Smooth muscle cell (in vitro differentiated cells): ENCODE measurements at regions not wholly inside any gene's neighbourhood (a gene's known extent, or its start where the extent isn't known, plus 50 kb on each side); places are given as distances from the start of the nearest gene placed in this dataset.
A peak's percentile ranks its signal among the peaks of the same experiment; 100 is the strongest.

Experiments used
- DNase-seq: peaks from one replicate; lab custom pipeline; 2025; ENCODE audit not compliant: unreplicated experiment; lab: John Stamatoyannopoulos, UW
- H2AFZ ChIP-seq: fragments of 200-600 bp; sonication (generic); 2 replicates; pipeline ENCODE4 v1.6.0; 2016; ENCODE audit warnings: antibody characterized with exemption, low read depth, mild to moderate bottlenecking
- H3F3A ChIP-seq: fragments of 200-600 bp; sonication (generic); 2 replicates; pipeline ENCODE4 v1.6.0; 2017; ENCODE audit warnings: antibody characterized with exemption, low read depth
- H3K27ac ChIP-seq: fragments of 200-600 bp; sonication (generic); 2 replicates; pipeline ENCODE4 v1.5.1; 2016; ENCODE audit warnings: low read depth, mild to moderate bottlenecking
- H3K27me3 ChIP-seq: fragments of 200-600 bp; sonication (generic); 2 replicates; pipeline ENCODE4 v1.6.1; 2016; ENCODE audit warnings: low read depth, mild to moderate bottlenecking
- H3K36me3 ChIP-seq: fragments of 200-600 bp; sonication (generic); 2 replicates; pipeline ENCODE4 v1.5.1; 2016; ENCODE audit warnings: low read depth
- H3K4me1 ChIP-seq: fragments of 200-600 bp; sonication (generic); 2 replicates; pipeline ENCODE4 v1.5.1; 2016; ENCODE audit warnings: low read depth
- H3K4me2 ChIP-seq: fragments of 200-600 bp; sonication (generic); 2 replicates; pipeline ENCODE4 v1.6.0; 2016; ENCODE audit warnings: mild to moderate bottlenecking
- H3K4me3 ChIP-seq: fragments of 200-600 bp; sonication (generic); 2 replicates; pipeline ENCODE4 v1.5.1; 2016; ENCODE audit warnings: mild to moderate bottlenecking
- H3K79me2 ChIP-seq: fragments of 200-600 bp; sonication (generic); 2 replicates; pipeline ENCODE4 v1.6.0; 2016; ENCODE audit warnings: low read depth, mild to moderate bottlenecking
- H3K9ac ChIP-seq: fragments of 200-600 bp; sonication (generic); 2 replicates; pipeline ENCODE4 v1.6.0; 2016; ENCODE audit warnings: low read depth
- H3K9me3 ChIP-seq: fragments of 200-600 bp; sonication (generic); replicated peaks from 2 replicates; pipeline ENCODE4 v1.5.1; 2016; ENCODE audit warnings: low read depth
- H4K20me1 ChIP-seq: fragments of 200-600 bp; sonication (generic); 2 replicates; pipeline ENCODE4 v1.6.0; 2016; ENCODE audit warnings: low read depth
- WGBS: methylation state at CpG from one replicate; pipeline ENCODE4 v1.1.7; 2016; ENCODE audit warnings: low lambda C conversion rate; 5-methylcytosine and 5-hydroxymethylcytosine counted together
- TF ChIP-seq, protein P1 (sequence below): fragments of 200-600 bp; sonication (generic); IDR thresholded peaks from 2 replicates; pipeline ENCODE4 v1.5.1; 2017; ENCODE audit warnings: borderline replicate concordance, mild to moderate bottlenecking, antibody characterized with exemption; ENCODE audit not compliant: insufficient read depth, poor library complexity, severe bottlenecking

DNA sequence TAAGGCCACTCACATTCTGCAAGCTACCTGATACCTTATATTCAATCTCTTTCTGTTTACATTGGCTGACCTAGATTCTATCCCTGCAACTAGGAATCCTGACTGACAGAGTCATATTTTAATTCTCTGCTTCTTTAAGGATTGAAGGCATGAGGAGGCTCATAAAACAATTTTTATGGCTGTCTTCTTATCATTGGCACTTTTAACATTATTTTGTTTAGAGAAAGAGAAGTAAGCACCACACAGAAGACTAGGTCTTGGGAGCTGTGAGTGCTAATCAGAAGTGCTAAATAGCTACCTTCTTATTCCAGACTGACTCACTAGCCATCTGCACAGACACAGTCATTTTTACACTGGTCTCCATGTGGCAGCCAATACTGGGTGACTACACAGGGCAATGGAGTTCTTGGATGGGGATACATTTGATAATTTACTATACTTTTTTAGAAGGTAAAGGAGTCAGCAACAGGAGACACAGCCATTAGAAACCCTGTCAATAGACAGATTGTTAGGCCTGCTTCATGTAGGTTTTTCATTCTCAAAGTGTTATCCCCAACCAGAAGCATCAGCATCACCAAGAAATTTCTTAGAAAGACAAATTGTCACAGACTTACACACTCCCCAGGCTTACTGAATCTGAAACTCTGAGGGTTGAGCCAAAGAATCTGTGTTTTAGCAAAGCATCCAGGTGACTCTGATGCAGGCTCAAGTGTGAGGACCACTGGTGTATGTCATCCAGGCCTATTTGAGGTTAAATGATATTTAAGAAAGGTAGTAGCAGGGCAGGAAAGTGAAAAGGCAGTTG is 214.1 kb downstream of the DUSP6 start:
- peak overlapping the region; percentile 15 for H3K27ac ChIP-seq
- H3K4me1 ChIP-seq: no peaks in the 10 kb centered on the region
- no peaks in the 10 kb centered on the region for H3K9me3 ChIP-seq
- H3K9ac ChIP-seq: no peak overlapping the region
- no peaks in the 10 kb centered on the region for H3K79me2 ChIP-seq
- H3K4me3 ChIP-seq: no peak overlapping the region
- no peak overlapping the region for H2AFZ ChIP-seq
- H3F3A ChIP-seq: no peaks in the 10 kb centered on the region
- no peak overlapping the region for H3K4me2 ChIP-seq
- TF ChIP-seq, protein P1, sequence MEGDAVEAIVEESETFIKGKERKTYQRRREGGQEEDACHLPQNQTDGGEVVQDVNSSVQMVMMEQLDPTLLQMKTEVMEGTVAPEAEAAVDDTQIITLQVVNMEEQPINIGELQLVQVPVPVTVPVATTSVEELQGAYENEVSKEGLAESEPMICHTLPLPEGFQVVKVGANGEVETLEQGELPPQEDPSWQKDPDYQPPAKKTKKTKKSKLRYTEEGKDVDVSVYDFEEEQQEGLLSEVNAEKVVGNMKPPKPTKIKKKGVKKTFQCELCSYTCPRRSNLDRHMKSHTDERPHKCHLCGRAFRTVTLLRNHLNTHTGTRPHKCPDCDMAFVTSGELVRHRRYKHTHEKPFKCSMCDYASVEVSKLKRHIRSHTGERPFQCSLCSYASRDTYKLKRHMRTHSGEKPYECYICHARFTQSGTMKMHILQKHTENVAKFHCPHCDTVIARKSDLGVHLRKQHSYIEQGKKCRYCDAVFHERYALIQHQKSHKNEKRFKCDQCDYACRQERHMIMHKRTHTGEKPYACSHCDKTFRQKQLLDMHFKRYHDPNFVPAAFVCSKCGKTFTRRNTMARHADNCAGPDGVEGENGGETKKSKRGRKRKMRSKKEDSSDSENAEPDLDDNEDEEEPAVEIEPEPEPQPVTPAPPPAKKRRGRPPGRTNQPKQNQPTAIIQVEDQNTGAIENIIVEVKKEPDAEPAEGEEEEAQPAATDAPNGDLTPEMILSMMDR: no peak
- DNase-seq: no peak
- H3K27me3 ChIP-seq: no peaks in the 10 kb centered on the region
- no peaks in the 10 kb centered on the region for H4K20me1 ChIP-seq
- H3K36me3 ChIP-seq: no peaks in the 10 kb centered on the region

DNA sequence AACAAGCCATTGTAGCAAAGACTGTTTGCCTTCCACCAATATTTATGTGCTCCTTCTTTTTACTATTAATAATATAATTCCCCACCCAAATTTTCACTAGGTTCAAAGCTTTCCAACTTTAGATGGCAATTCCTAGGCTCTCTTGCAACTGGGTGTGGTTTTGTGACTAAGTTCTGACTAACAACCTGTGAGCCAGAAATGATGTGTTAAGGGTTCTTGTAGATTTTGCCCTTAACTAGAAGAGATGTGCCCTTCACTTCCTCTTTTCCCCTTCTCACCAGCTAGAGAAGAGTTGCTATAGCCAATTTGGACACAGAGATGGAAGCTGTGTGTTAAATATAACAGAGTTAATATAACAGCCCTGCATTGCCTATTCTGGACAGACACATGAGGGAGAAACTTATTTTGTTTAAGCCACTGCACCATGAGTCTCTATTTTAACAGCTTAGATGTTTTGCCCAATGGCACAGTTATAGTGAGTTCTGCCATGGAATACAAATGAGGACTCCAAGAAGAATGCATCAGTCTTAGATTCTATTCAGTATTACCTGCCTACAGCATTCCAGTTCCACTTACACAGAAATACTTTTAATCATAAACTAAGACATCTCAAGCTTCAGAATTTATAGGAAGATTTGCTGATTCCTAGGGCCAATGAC is 216.2 kb downstream of the DUSP6 start:
- no peak for DNase-seq
- Histone ChIP-seq H3K27me3 (no peaks in the 10 kb centered on the region), H3K27ac (no peak overlapping the region)

DNA sequence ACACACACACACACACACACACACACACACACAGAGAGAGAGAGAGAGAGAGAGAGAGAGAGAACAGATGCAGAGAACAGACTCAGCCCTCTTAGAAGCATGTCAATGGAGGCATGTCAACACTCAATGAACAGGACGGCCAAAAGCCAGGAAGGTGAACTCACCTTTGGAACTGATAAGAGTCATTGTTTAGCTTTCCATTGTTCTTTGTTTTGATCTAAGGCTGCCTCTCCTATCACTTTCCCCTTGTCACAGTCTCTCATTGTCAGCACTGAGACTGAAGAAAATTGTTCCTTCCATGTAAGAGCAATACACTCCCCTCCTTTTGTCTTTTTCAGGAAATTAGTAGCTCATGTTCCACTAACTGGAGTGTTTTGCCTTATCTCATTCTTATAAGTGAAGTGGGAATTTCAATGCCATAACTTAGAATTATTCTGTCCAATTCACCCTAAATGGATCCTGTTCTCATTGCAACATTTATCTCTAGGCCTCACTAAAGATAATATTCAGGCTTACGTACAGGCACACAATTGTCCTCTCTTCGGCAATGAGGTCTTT is 218.0 kb downstream of the DUSP6 start:
- no peaks in the 10 kb centered on the region for H3K79me2 ChIP-seq
- DNase-seq: no peak
- no peak overlapping the region for H3K4me2 ChIP-seq
- WGBS: 83% methylated on average over 3 of the region's 3 CpGs
- no peak overlapping the region for H3K4me3 ChIP-seq
- no peaks in the 10 kb centered on the region for H3K27me3 ChIP-seq
- no peaks in the 10 kb centered on the region for H3F3A ChIP-seq
- no peaks in the 10 kb centered on the region for H4K20me1 ChIP-seq
- H3K36me3 ChIP-seq: no peaks in the 10 kb centered on the region
- TF ChIP-seq, protein P1: no peak
- no peak overlapping the region for H2AFZ ChIP-seq
- H3K9ac ChIP-seq: no peak overlapping the region
- H3K9me3 ChIP-seq: no peaks in the 10 kb centered on the region
- H3K4me1 ChIP-seq: no peaks in the 10 kb centered on the region
- H3K27ac ChIP-seq: no peak overlapping the region

More for the DNA sequence above, 216.2 kb downstream of the DUSP6 start:
- H3F3A ChIP-seq: no peaks in the 10 kb centered on the region
- no peak overlapping the region for H2AFZ ChIP-seq
- no peak overlapping the region for H3K9ac ChIP-seq
- H3K36me3 ChIP-seq: no peaks in the 10 kb centered on the region
- no peak overlapping the region for H3K4me2 ChIP-seq
- no peaks in the 10 kb centered on the region for H3K9me3 ChIP-seq
- H3K4me3 ChIP-seq: no peak overlapping the region
- TF ChIP-seq, protein P1: no peak
- no peaks in the 10 kb centered on the region for H4K20me1 ChIP-seq
- H3K79me2 ChIP-seq: no peaks in the 10 kb centered on the region
- no peaks in the 10 kb centered on the region for H3K4me1 ChIP-seq
